ENCODE measurements at regions not wholly inside any gene's neighbourhood (a gene's known extent, or its start where the extent isn't known, plus 50 kb on each side); places are given as distances from the start of the nearest gene placed in this dataset.

- Histone ChIP-seq H3K9me3 (no peaks in the 10 kb centered on the region), H3K27ac (no peak overlapping the region), H3K4me2 (no peak overlapping the region), H3K4me1 (no peaks in the 10 kb centered on the region), H3K4me3 (no peak overlapping the region)
- no peak for FAIRE-seq
- 3% methylated on average over 3 of the region's 3 CpGs for WGBS (ENCODE audit: missing lambda C conversion rate)
- ChIA-PET POLR2A (no interaction called here), CTCF (no interaction called here)
- no peak for ATAC-seq
- no peak for TF ChIP-seq RCOR1 (IDR thresholded peaks at IDR 0.05; ENCODE audit: low read depth, low read length)
- TF ChIP-seq BHLHE40 (IDR thresholded peaks at IDR 0.05; ENCODE audit: low read depth, low read length): no peak
- TF ChIP-seq RARB (CRISPR knock-in tag; IDR thresholded peaks at IDR 0.05): no peak
- TF ChIP-seq TP53 (CRISPR knock-in tag; IDR thresholded peaks at IDR 0.05): no peak
- no peak for TF ChIP-seq GATA3 (IDR thresholded peaks at IDR 0.05; ENCODE audit: borderline replicate concordance)
- DNase-seq (ENCODE audit: low read depth in 1 of 2, low spot score in 1 of 2): no peak
These were observed 274.2 kb upstream of the TCERG1L start for GRCh38 chr10:131585761-131586160.

- H3K9me3 ChIP-seq: no peaks in the 10 kb centered on the region
- WGBS (ENCODE audit: missing lambda C conversion rate): 18% methylated on average over 5 of the region's 5 CpGs
- CTCF ChIA-PET: interaction anchor here (1.4 kb wide), 1 partner anchor 199 kb away, joined by 3 read pairs; no protein-coding TSS in a partner anchor
- H3K27ac ChIP-seq: no peak overlapping the region
- TF ChIP-seq ZFP36 (IDR thresholded peaks at IDR 0.05; ENCODE audit: borderline replicate concordance, partially characterized antibody): no peak
- TF ChIP-seq SREBF2 (IDR thresholded peaks at IDR 0.05): no peak
- TF ChIP-seq KDM1A (IDR thresholded peaks at IDR 0.05; ENCODE audit: low read depth): no peak
- TF ChIP-seq ELK1 (IDR thresholded peaks at IDR 0.05; ENCODE audit: low read depth, low read length): no peak
- TF ChIP-seq CEBPB (IDR thresholded peaks at IDR 0.05): no peak
- TF ChIP-seq EHF (CRISPR knock-in tag; IDR thresholded peaks at IDR 0.05): no peak
- no peak for TF ChIP-seq NR3C1 (IDR thresholded peaks at IDR 0.05)
- no peak for TF ChIP-seq TFCP2L1 (CRISPR knock-in tag; IDR thresholded peaks at IDR 0.05)
- no peak overlapping the region for H3K4me3 ChIP-seq
- H3K4me1 ChIP-seq: no peaks in the 10 kb centered on the region
- FAIRE-seq (no peak), ATAC-seq (no peak; a peak in 1 of 6 replicates), DNase-seq (ENCODE audit: low read depth in 1 of 2, low spot score in 1 of 2) (no peak)
- POLR2A ChIA-PET: no interaction called here
- H3K4me2 ChIP-seq: no peak overlapping the region
These were observed 275.4 kb upstream of the TCERG1L start for GRCh38 chr10:131586958-131587357.

GRCh38 chr10:131587976-131588680, 276.6 kb upstream of the TCERG1L start:
- whole genome bisulfite sequencing (ENCODE audit: missing lambda C conversion rate): 14% methylated on average over 10 of the region's 11 CpGs
- ChIA-PET CTCF (interaction anchor here (1.4 kb wide), 1 partner anchor 198 kb away, joined by 3 read pairs; no protein-coding TSS in a partner anchor), POLR2A (no interaction called here)
- no peak for ATAC-seq
- TF ChIP-seq EP300 (IDR thresholded peaks at IDR 0.05) (no peak), USF2 (IDR thresholded peaks at IDR 0.05) (no peak), ELK1 (IDR thresholded peaks at IDR 0.05; ENCODE audit: low read depth, low read length) (no peak), CEBPB (IDR thresholded peaks at IDR 0.05) (no peak), ESRRA (IDR thresholded peaks at IDR 0.05; ENCODE audit: borderline replicate concordance, low read length) (no peak), SMC3 (IDR thresholded peaks at IDR 0.05) (no peak), EHF (CRISPR knock-in tag; IDR thresholded peaks at IDR 0.05) (no peak), EHMT2 (IDR thresholded peaks at IDR 0.05; ENCODE audit: low read depth) (no peak), BHLHE40 (IDR thresholded peaks at IDR 0.05; ENCODE audit: low read depth, low read length) (no peak), ZC3H11A (IDR thresholded peaks at IDR 0.05) (no peak), NR3C1 (IDR thresholded peaks at IDR 0.05) (no peak)
- H3K4me1 ChIP-seq: no peaks in the 10 kb centered on the region
- DNase-seq (ENCODE audit: low read depth in 1 of 2, low spot score in 1 of 2): no peak
- H3K4me3 ChIP-seq: no peak overlapping the region
- no peaks in the 10 kb centered on the region for H3K9me3 ChIP-seq
- H3K27ac ChIP-seq: no peak overlapping the region
- no peak overlapping the region for H3K4me2 ChIP-seq
- FAIRE-seq: no peak
